Large intestine (tissue), 3 donors: ENCODE measurements at regions not wholly inside any gene's neighbourhood (a gene's known extent, or its start where the extent isn't known, plus 50 kb on each side); places are given as distances from the start of the nearest gene placed in this dataset.

ENCODE experiments used
- DNase-seq, 2 donors: peaks; one replicate each; pipeline versions ENCODE4 v3.0.0 to v3.0.0-alpha.2; 2013
- H3K27ac ChIP-seq: one replicate; pipeline ENCODE4 v1.5.1; 2013; ENCODE audit warnings: low read length
- H3K27me3 ChIP-seq: 2 replicates; pipeline ENCODE4 v1.6.1; 2013; ENCODE audit warnings: low read length; ENCODE audit not compliant: control insufficient read depth, insufficient read depth
- H3K36me3 ChIP-seq: 2 replicates; pipeline ENCODE4 v1.6.1; 2013; ENCODE audit warnings: low read length; ENCODE audit not compliant: control insufficient read depth, insufficient read depth
- H3K4me1 ChIP-seq: one replicate; pipeline ENCODE4 v1.6.1; 2013; ENCODE audit warnings: low read length; ENCODE audit not compliant: control insufficient read depth, insufficient read depth
- H3K4me3 ChIP-seq: one replicate; pipeline ENCODE4 v1.5.1; 2013; ENCODE audit warnings: low read length
- H3K9me3 ChIP-seq: one replicate; pipeline ENCODE4 v1.6.1; 2013; ENCODE audit warnings: mild to moderate bottlenecking, low read depth, low read length, moderate library complexity; ENCODE audit not compliant: control insufficient read depth
- WGBS: methylation state at CpG from one replicate; pipeline ENCODE4 v1.1.5; 2013; ENCODE audit warnings: low lambda C conversion rate; ENCODE audit not compliant: insufficient coverage; 5-methylcytosine and 5-hydroxymethylcytosine counted together

DNA sequence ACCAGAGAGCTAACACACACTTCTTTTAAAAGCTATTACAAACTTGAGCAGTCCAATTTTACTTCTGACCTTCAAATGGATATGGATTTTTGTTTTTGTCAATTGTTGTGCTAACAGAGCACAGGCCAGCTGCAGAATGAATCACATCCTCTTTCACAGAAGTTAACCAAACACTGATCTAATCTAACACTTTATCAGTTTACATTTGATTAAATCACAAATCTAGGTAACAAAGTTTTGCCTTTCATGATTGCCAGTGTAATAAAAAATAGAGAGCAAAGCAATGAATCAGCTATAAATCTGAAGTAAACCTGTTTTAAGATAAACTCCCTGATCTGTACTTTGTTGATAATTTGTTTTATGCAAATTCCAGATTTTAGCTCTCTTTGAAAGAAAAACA, 273.1 kb upstream of the RGS6 start:
- no peaks in the 10 kb centered on the region for H3K27me3 ChIP-seq
- DNase-seq = no peak
- no peak overlapping the region for H3K4me3 ChIP-seq
- peaks cover 13% of the 10 kb centered on the region for H3K36me3 ChIP-seq
- no peak overlapping the region for H3K27ac ChIP-seq
- no peaks in the 10 kb centered on the region for H3K9me3 ChIP-seq
- H3K4me1 ChIP-seq = no peaks in the 10 kb centered on the region

DNA sequence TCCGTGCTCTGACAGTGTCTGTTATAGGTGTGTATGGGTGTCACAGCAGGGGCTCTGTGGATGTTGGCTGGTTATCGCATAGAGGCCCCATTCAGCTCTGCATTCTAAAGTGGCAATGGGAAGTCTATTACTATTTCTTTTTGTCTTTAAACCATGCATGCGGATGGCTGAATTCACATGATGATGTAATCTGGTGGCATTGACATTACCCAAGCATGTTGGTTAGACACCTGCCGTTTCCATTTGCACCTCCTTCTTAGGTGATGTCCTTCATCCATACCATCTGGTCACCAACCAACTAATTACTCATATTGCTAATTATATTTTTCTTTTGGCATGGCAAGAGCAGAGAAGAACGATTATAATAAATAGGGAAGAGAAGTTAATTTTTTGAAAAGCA, 270.8 kb upstream of the RGS6 start:
- no peak for DNase-seq
- Histone ChIP-seq H3K4me3 (no peak overlapping the region), H3K27ac (no peak overlapping the region), H3K27me3 (no peaks in the 10 kb centered on the region), H3K9me3 (no peaks in the 10 kb centered on the region), H3K4me1 (no peaks in the 10 kb centered on the region), H3K36me3 (peaks cover 13% of the 10 kb centered on the region)
- 100% methylated on average over 1 of the region's 5 CpGs for WGBS

GRCh38 chr14:71662291-71662790, 269.9 kb upstream of the RGS6 start:
- H3K4me3 ChIP-seq = no peak overlapping the region
- H3K27ac ChIP-seq = no peak overlapping the region
- no peaks in the 10 kb centered on the region for H3K9me3 ChIP-seq
- H3K27me3 ChIP-seq = no peaks in the 10 kb centered on the region
- no peaks in the 10 kb centered on the region for H3K4me1 ChIP-seq
- DNase-seq = no peak
- peaks cover 13% of the 10 kb centered on the region for H3K36me3 ChIP-seq
- WGBS = 100% methylated on average over 1 of the region's 4 CpGs

- Histone ChIP-seq H3K4me1 (no peaks in the 10 kb centered on the region), H3K9me3 (no peaks in the 10 kb centered on the region), H3K27ac (no peak overlapping the region), H3K36me3 (peaks cover 15% of the 10 kb centered on the region), H3K27me3 (no peaks in the 10 kb centered on the region), H3K4me3 (no peak overlapping the region)
- DNase-seq = no peak
- WGBS = no CpG with 5 or more reads among the region's 1 CpG
Measured at GRCh38 chr14:71665157-71665556, 267.1 kb upstream of the RGS6 start.

DNA sequence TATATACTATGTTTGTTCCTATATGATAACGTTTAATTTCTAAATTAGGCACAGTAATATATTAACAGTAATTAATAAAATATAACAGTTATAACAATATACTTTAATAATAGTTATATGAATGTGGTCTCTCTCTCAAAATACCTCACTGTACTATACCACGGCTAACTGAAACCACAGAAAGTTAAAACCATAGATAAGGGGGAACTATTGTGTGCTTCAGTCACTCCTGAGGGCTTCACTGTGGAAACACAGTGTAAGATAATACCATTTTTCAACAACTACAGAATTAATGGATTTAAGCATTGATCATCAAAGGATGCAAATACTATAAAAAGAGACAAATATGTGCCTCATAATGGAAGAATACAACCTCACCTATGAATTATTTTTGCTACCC, 266.4 kb upstream of the RGS6 start:
- H3K36me3 ChIP-seq = peaks cover 15% of the 10 kb centered on the region
- DNase-seq = no peak
- H3K27ac ChIP-seq = no peak overlapping the region
- no peak overlapping the region for H3K4me3 ChIP-seq
- H3K9me3 ChIP-seq = no peaks in the 10 kb centered on the region
- H3K4me1 ChIP-seq = no peaks in the 10 kb centered on the region
- H3K27me3 ChIP-seq = no peaks in the 10 kb centered on the region
- WGBS = 100% methylated on average over 1 of the region's 2 CpGs

GRCh38 chr14:71666571-71667145, 265.6 kb upstream of the RGS6 start:
- DNase-seq = no peak
- Histone ChIP-seq H3K9me3 (no peaks in the 10 kb centered on the region), H3K36me3 (peaks cover 16% of the 10 kb centered on the region), H3K27ac (no peak overlapping the region), H3K4me1 (no peaks in the 10 kb centered on the region), H3K27me3 (no peaks in the 10 kb centered on the region), H3K4me3 (no peak overlapping the region)
- 80% methylated on average over 1 of the region's 2 CpGs for WGBS

- DNase-seq = no peak
Measured at GRCh38 chr14:71668186-71668912, 263.9 kb upstream of the RGS6 start.

DNA sequence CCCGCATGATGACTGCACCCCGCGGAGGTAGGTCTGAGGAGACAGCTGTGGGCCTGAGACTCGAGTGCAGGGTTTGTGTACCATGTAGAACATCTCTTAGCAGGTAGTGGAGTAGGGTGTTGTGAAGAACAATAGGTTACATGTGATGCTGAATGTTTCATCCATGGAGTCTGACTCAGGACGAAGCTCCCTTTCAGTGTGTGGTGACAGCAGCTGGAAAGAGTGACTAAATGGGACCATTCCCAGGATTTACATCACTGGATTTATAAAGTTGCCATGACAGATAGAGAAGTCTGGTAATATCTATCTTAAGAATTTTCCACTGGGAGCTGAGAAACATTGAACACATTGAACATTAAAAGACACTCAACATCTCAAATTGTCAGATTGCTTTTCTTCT, 259.6 kb upstream of the RGS6 start:
- no CpG with 5 or more reads among the region's 5 CpGs for WGBS

More at GRCh38 chr14:71668186-71668912, 263.9 kb upstream of the RGS6 start:
- WGBS = 77% methylated on average over 2 of the region's 5 CpGs
- no peaks in the 10 kb centered on the region for H3K4me1 ChIP-seq
- peaks cover 19% of the 10 kb centered on the region for H3K36me3 ChIP-seq
- no peak overlapping the region for H3K4me3 ChIP-seq
- H3K27ac ChIP-seq = no peak overlapping the region
- no peaks in the 10 kb centered on the region for H3K9me3 ChIP-seq
- H3K27me3 ChIP-seq = no peaks in the 10 kb centered on the region

GRCh38 chr14:71675126-71675899, 256.9 kb upstream of the RGS6 start:
- DNase-seq = no peak
- Histone ChIP-seq H3K36me3 (peaks cover 23% of the 10 kb centered on the region), H3K4me3 (no peak overlapping the region), H3K4me1 (no peaks in the 10 kb centered on the region), H3K9me3 (no peaks in the 10 kb centered on the region), H3K27me3 (no peaks in the 10 kb centered on the region), H3K27ac (no peak overlapping the region)
- WGBS = 100% methylated on average over 1 of the region's 7 CpGs

More for the DNA sequence above, 259.6 kb upstream of the RGS6 start:
- Histone ChIP-seq H3K9me3 (no peaks in the 10 kb centered on the region), H3K4me3 (no peak overlapping the region), H3K27ac (no peak overlapping the region), H3K36me3 (peaks cover 25% of the 10 kb centered on the region), H3K27me3 (no peaks in the 10 kb centered on the region), H3K4me1 (no peaks in the 10 kb centered on the region)
- no peak for DNase-seq

- Histone ChIP-seq H3K9me3 (no peaks in the 10 kb centered on the region), H3K27ac (no peak overlapping the region), H3K4me3 (no peak overlapping the region), H3K27me3 (no peaks in the 10 kb centered on the region), H3K4me1 (no peaks in the 10 kb centered on the region), H3K36me3 (peaks cover 23% of the 10 kb centered on the region)
- WGBS = no CpG with 5 or more reads among the region's 5 CpGs
- no peak for DNase-seq
Measured at GRCh38 chr14:71675900-71676287, 256.3 kb upstream of the RGS6 start.
